ENCODE measurements at regions not wholly inside any gene's neighbourhood (a gene's known extent, or its start where the extent isn't known, plus 50 kb on each side); places are given as distances from the start of the nearest gene placed in this dataset.

- Mint-ChIP-seq H3K27me3 (ENCODE audit: low read depth) (0 out of 2 replicates have a peak, but pooled peaks cover under 1% of the 10 kb centered on the region), H3K27ac (no peak overlapping the region), H3K4me1 (peaks cover 11% of the 10 kb centered on the region), H3K4me3 (no peak overlapping the region), H3K9me3 (no peaks in the 10 kb centered on the region), H3K36me3 (no peaks in the 10 kb centered on the region)
- CTCF ChIA-PET = no interaction called here
- no peak for TF ChIP-seq GTF2I (CRISPR knock-in tag; conservative IDR thresholded peaks at IDR 0.05)
- no peak for TF ChIP-seq ZNF671 (CRISPR knock-in tag; IDR thresholded peaks at IDR 0.05)
- TF ChIP-seq RELA (CRISPR knock-in tag; IDR thresholded peaks at IDR 0.05; ENCODE audit: borderline replicate concordance) = no peak
- no peak for TF ChIP-seq HMGA2 (CRISPR knock-in tag; IDR thresholded peaks at IDR 0.05)
- TF ChIP-seq RORB (CRISPR knock-in tag; IDR thresholded peaks at IDR 0.05) = no peak
- no peak for TF ChIP-seq ELF4 (CRISPR knock-in tag; IDR thresholded peaks at IDR 0.05; ENCODE audit: low read depth)
- TF ChIP-seq NR3C1 (CRISPR knock-in tag; conservative IDR thresholded peaks at IDR 0.05; ENCODE audit: low read depth) = no peak
- no peak for TF ChIP-seq ZSCAN18 (CRISPR knock-in tag; IDR thresholded peaks at IDR 0.05)
- TF ChIP-seq ZBTB21 (CRISPR knock-in tag; IDR thresholded peaks at IDR 0.05; ENCODE audit: borderline replicate concordance) = no peak
- no peak for TF ChIP-seq CREB1 (CRISPR knock-in tag; IDR thresholded peaks at IDR 0.05)
- no peak for TF ChIP-seq ATF3 (CRISPR knock-in tag; conservative IDR thresholded peaks at IDR 0.05)
- no peak for TF ChIP-seq MAX (CRISPR knock-in tag; IDR thresholded peaks at IDR 0.05)
- TF ChIP-seq USF2 (CRISPR knock-in tag; IDR thresholded peaks at IDR 0.05) = no peak
- no peak for TF ChIP-seq KAT7 (CRISPR knock-in tag; IDR thresholded peaks at IDR 0.05; ENCODE audit: borderline replicate concordance)
- TF ChIP-seq E2F5 (CRISPR knock-in tag; IDR thresholded peaks at IDR 0.05) = no peak
- no peak for TF ChIP-seq STAT6 (CRISPR knock-in tag; conservative IDR thresholded peaks at IDR 0.05; ENCODE audit: low read depth)
- DNase-seq (ENCODE audit: low spot score) (no peak), ATAC-seq (no peak)
- POLR2A ChIA-PET = no interaction called here
Observed at GRCh38 chr1:47650611-47651010, 212.8 kb downstream of the FOXD2 start.

GRCh38 chr1:47651311-47652089 is 213.7 kb downstream of the FOXD2 start:
- Mint-ChIP-seq H3K27ac (no peak overlapping the region), H3K4me3 (no peak overlapping the region), H3K9me3 (no peaks in the 10 kb centered on the region), H3K36me3 (no peaks in the 10 kb centered on the region), H3K27me3 (ENCODE audit: low read depth) (peaks cover 2% of the 10 kb centered on the region; the same call in 1 of the 2 replicates), H3K4me1 (peaks cover 11% of the 10 kb centered on the region)
- no peak for DNase-seq (ENCODE audit: low spot score)
- no peak for ATAC-seq
- ChIA-PET CTCF (no interaction called here), POLR2A (no interaction called here)
- no peak for TF ChIP-seq GRHL2 (CRISPR knock-in tag; IDR thresholded peaks at IDR 0.05; ENCODE audit: insufficient replicate concordance, severe bottlenecking)
- no peak for TF ChIP-seq NFE2L1 (CRISPR knock-in tag; IDR thresholded peaks at IDR 0.05)
- no peak for TF ChIP-seq ZNF219 (CRISPR knock-in tag; IDR thresholded peaks at IDR 0.05; ENCODE audit: borderline replicate concordance)
- no peak for TF ChIP-seq E2F4 (CRISPR knock-in tag; IDR thresholded peaks at IDR 0.05; ENCODE audit: borderline replicate concordance, low read depth)
- TF ChIP-seq ZNF263 (CRISPR knock-in tag; IDR thresholded peaks at IDR 0.05; ENCODE audit: low read depth) = no peak
- TF ChIP-seq MAX (CRISPR knock-in tag; IDR thresholded peaks at IDR 0.05) = no peak
- no peak for TF ChIP-seq CREB1 (CRISPR knock-in tag; IDR thresholded peaks at IDR 0.05)
- TF ChIP-seq HMGXB4 (CRISPR knock-in tag; IDR thresholded peaks at IDR 0.05) = no peak
- TF ChIP-seq ZNF138 (CRISPR knock-in tag; conservative IDR thresholded peaks at IDR 0.05) = no peak
- TF ChIP-seq CREM (CRISPR knock-in tag; IDR thresholded peaks at IDR 0.05) = no peak

Measured in WTC11 (cell line).